HAP-1 (cell line): ENCODE measurements at regions not wholly inside any gene's neighbourhood (a gene's known extent, or its start where the extent isn't known, plus 50 kb on each side); places are given as distances from the start of the nearest gene placed in this dataset.

ENCODE experiments used
- DNase-seq, 2 experiments: peaks; one replicate each; pipeline ENCODE4 v3.0.0-alpha.2; 2016 to 2020; ENCODE audit warnings: low spot score in 2 of 2
- H3K27me3 ChIP-seq: fragments of 250-450 bp; sonication (Bioruptor Pico); 2 replicates; pipeline ENCODE4 v1.5.1; 2020; ENCODE audit warnings: low read depth, mild to moderate bottlenecking, moderate library complexity
- H3K36me3 ChIP-seq: fragments of 250-450 bp; sonication (Bioruptor Pico); replicated peaks from 2 replicates; pipeline ENCODE4 v1.5.1; 2020; ENCODE audit warnings: mild to moderate bottlenecking
- H3K4me1 ChIP-seq: fragments of 250-450 bp; sonication (Bioruptor Pico); 2 replicates; pipeline ENCODE4 v1.5.1; 2020; ENCODE audit warnings: mild to moderate bottlenecking
- H3K4me3 ChIP-seq: fragments of 250-450 bp; sonication (Bioruptor Pico); 2 replicates; pipeline ENCODE4 v1.5.1; 2020; ENCODE audit warnings: mild to moderate bottlenecking, moderate library complexity
- H3K9me3 ChIP-seq: fragments of 250-450 bp; sonication (Bioruptor Pico); 2 replicates; pipeline ENCODE4 v1.5.1; 2020; ENCODE audit warnings: mild to moderate bottlenecking, moderate library complexity
- in situ Hi-C: fragments of 300-500 bp; cut with MboI; formaldehyde crosslinking; loops from 3 replicates; pipeline ENCODE4 v1.14.3; 2020; ENCODE audit warnings: low sequenced_read_pairs, inconsistent platforms, mixed read lengths

DNA sequence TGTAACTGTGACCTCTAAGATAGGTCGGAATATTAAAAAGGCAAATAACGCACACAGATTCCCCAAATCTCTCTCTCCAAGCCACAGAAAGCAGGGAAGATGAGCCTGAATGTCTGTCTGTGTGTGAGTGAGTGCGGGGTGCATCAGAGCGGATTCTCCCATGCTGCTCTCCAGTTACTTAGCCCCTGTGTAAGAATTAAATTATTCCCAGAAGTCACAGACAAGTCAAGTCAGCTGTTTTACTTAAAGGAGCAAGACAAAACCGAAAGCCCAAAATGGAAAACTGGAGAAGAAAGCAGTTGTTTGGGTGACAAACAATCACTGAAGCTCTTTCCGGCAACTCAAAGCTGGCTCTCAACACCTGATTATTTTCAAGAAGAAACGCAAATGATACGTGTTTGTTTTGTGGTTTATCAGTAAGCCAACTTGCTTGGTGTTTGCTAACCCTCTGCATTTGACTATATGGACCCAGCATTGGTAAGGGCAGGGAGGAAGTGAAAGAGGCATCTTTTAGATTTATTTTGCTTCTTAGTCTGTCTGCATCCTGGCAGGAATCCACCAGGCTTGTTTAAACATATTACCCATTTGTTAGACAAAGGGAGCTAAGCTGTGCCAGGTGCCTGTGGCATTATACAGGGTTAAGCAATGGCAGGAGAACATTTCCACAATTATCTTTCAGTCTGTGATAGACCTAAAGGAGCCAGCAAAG lies 121.5 kb upstream of the CREB1 start:
- no peaks in the 10 kb centered on the region for H3K9me3 ChIP-seq
- H3K4me1 ChIP-seq: no peaks in the 10 kb centered on the region
- H3K27me3 ChIP-seq: no peaks in the 10 kb centered on the region
- H3K36me3 ChIP-seq: no peaks in the 10 kb centered on the region
- no peak for DNase-seq
- no peak overlapping the region for H3K4me3 ChIP-seq
- in situ Hi-C loops: no loop called here

DNA sequence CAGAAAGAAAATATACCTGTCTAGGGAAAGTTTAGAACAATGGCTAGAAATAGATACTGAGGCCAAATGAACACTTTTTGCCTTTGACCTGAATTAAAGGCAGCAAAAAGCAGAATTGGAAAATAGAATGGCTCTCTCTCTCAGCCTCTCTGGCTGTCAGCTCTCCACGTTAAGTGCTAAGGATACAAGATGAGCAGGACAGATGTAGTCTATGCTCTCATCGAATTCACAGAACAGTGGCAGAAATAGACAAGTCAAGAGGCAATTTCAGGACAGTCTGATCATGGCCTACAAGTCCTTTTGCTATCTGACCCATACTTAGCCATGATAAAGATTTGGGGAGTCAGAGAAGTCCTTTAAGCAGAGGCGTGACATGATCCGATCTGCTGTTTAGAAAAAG lies 120.2 kb upstream of the CREB1 start:
- in situ Hi-C loops: no loop called here
- no peaks in the 10 kb centered on the region for H3K4me1 ChIP-seq
- no peak for DNase-seq

DNA sequence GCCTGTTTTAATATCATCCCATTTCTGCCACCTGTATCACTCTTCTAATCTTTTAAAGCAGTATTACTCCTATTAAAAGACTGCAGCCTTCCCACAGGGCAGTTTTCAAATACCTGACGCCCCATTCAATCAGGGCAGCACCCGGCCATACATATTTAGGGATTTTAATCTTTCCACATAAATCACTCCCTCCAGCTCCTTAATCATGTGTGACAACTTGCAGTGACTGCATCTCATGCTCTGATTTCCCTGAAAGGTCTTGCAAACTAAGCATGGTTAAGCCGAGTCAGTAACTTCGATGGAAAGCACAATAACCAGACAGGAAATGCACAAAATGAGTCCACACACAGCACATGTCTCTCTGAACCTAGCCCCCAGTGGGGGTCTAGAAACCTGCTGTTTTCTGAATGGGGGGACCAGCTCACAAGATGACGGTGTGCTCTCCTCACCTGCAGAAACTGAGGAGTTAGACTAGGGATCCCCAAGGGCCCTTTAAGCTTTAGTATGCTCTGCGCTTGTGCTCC lies 116.9 kb upstream of the CREB1 start:
- Histone ChIP-seq H3K27me3 (no peaks in the 10 kb centered on the region), H3K36me3 (no peaks in the 10 kb centered on the region), H3K4me3 (no peak overlapping the region), H3K4me1 (no peaks in the 10 kb centered on the region), H3K9me3 (no peaks in the 10 kb centered on the region)
- no peak for DNase-seq
- in situ Hi-C loops: no loop called here

More for the DNA sequence above, 120.2 kb upstream of the CREB1 start:
- Histone ChIP-seq H3K9me3 (no peaks in the 10 kb centered on the region), H3K27me3 (no peaks in the 10 kb centered on the region), H3K36me3 (no peaks in the 10 kb centered on the region), H3K4me3 (no peak overlapping the region)

DNA sequence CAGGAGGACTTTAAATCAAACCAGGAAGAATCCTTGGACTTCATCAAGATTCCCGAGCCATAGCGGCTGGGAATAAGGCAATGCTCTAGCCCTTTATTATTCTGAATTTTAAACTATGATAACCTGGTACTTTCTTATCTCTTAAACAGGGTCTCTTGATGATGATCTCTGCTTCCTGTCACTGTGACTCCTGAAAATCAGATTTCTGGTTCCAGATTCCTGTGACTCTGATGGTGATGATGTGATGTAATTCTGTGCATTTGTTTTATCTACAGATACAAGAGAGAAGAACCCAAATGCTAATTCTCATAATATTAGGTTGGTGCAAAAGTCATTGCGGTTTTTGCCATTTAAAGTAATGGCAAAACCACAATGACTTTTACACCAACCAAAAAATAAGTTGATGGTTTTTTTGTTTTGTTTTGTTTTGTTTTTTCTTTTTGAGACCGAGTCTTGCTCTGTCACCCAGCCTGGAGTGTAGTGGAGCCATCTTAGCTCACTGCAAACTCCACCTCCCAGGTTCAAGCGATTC lies 116.3 kb upstream of the CREB1 start:
- in situ Hi-C loops: no loop called here
- no peak overlapping the region for H3K4me3 ChIP-seq
- no peaks in the 10 kb centered on the region for H3K36me3 ChIP-seq
- no peak for DNase-seq
- no peaks in the 10 kb centered on the region for H3K4me1 ChIP-seq
- no peaks in the 10 kb centered on the region for H3K27me3 ChIP-seq
- H3K9me3 ChIP-seq: no peaks in the 10 kb centered on the region

DNA sequence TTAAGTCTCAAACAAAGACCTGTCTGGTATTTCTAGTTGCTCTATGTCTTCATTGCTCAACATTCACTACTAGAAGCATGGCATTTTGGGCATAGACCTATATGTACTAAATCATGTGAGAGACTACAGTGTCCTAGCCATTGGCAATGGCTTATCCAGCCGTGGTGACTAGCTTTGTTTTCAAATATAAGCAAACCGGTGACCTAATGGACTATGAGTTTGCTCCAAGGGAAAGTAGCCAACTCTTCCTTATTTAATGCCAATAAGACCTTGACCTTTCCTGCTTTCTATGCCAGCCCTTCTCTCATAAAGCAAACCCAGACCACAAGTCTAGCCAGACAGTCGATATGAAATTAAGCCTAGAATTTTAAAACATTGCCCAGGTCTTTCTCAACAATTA lies 113.7 kb upstream of the CREB1 start:
- 0 out of 2 replicates have a peak, but pooled peaks cover 2% of the 10 kb centered on the region for H3K27me3 ChIP-seq
- H3K4me3 ChIP-seq: no peak overlapping the region
- DNase-seq: no peak
- no peaks in the 10 kb centered on the region for H3K4me1 ChIP-seq
- in situ Hi-C loops: no loop called here
- no peaks in the 10 kb centered on the region for H3K36me3 ChIP-seq
- no peaks in the 10 kb centered on the region for H3K9me3 ChIP-seq

DNA sequence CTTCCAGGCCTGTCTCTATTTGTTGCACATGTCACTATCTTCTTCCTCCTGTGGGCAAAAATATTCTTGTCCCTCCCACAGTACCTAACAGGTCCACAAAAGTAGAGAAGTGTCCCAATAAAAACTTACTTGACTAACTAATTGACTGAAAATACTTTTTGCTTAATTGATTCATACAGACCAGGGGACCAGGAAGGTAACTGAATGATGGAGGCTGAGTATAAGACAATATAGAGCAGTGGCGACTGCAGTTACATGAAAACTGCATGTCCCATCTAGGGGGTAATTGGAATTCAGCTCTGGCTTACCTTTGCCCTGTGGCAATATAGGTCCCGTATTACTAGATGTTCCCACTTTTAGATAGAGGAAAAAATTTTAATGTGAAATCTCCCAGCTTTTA lies 112.9 kb upstream of the CREB1 start:
- DNase-seq: no peak
- Histone ChIP-seq H3K27me3 (0 out of 2 replicates have a peak, but pooled peaks cover 2% of the 10 kb centered on the region), H3K9me3 (no peaks in the 10 kb centered on the region), H3K4me3 (no peak overlapping the region), H3K36me3 (no peaks in the 10 kb centered on the region), H3K4me1 (no peaks in the 10 kb centered on the region)
- in situ Hi-C loops: no loop called here

DNA sequence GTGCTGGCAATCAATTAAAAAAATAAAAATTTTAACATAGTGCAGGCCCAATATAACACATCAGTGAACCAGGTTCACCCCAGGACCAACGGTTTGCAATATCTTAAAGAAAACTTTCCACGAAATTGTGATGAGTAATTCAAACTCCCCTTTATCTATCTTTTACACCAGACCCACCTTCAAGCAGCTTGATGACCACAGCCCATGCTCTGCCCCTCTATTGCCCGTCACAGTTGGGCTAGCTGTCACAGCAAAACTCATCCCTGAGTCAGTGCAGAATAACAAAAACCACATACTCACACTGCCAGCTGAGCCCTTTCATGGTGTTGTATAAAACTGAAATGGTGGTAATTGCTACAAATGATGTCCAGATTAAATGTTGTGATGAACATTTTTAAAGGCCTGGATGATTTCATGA lies 112.5 kb upstream of the CREB1 start:
- Histone ChIP-seq H3K36me3 (no peaks in the 10 kb centered on the region), H3K9me3 (no peaks in the 10 kb centered on the region), H3K27me3 (0 out of 2 replicates have a peak, but pooled peaks cover 2% of the 10 kb centered on the region), H3K4me1 (no peaks in the 10 kb centered on the region), H3K4me3 (no peak overlapping the region)
- no peak for DNase-seq
- in situ Hi-C loops: no loop called here

DNA sequence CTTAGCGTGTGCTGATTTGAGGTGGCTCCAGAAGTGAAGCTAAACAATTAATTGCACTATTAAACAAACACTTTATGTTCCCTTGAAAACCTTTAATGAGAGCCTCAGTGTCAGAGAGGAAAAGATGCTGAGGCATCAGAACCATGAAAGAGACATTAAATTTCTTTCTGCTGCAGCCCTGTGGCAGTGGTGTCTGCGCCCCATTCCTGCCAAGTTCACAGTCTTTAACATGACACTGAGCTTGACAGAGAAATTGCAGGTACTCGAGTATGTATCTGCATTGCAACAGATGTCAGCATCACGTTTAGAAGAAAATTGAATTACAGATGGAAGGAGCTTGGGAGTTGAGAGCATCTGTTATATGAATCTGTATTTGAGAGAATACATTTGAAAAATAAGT lies 111.3 kb upstream of the CREB1 start:
- in situ Hi-C loops: no loop called here
- 0 out of 2 replicates have a peak, but pooled peaks cover 6% of the 10 kb centered on the region for H3K27me3 ChIP-seq
- no peak overlapping the region for H3K4me3 ChIP-seq
- no peaks in the 10 kb centered on the region for H3K4me1 ChIP-seq
- no peaks in the 10 kb centered on the region for H3K9me3 ChIP-seq
- DNase-seq: no peak
- H3K36me3 ChIP-seq: no peaks in the 10 kb centered on the region

DNA sequence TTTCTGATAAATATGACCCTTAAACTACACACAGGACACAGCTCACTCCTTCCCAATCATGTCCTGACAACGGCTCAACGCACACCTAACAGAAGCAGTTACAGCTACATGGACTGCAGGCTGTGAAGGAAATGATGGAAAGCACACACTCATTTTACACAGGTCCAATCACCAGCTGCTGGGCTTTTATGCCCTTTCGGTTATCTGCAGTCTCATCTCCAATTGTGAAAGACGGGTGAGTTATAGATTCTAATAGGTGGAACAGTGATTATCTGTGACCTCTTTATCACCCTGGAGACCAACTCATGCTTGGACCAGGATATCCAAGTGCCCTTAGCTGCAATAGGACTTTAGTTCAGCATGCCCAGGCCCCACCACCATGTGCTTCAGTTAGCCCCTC lies 110.4 kb upstream of the CREB1 start:
- DNase-seq: no peak
- no peaks in the 10 kb centered on the region for H3K9me3 ChIP-seq
- H3K27me3 ChIP-seq: 0 out of 2 replicates have a peak, but pooled peaks cover 6% of the 10 kb centered on the region
- no peaks in the 10 kb centered on the region for H3K4me1 ChIP-seq
- no peaks in the 10 kb centered on the region for H3K36me3 ChIP-seq
- in situ Hi-C loops: no loop called here
- no peak overlapping the region for H3K4me3 ChIP-seq

DNA sequence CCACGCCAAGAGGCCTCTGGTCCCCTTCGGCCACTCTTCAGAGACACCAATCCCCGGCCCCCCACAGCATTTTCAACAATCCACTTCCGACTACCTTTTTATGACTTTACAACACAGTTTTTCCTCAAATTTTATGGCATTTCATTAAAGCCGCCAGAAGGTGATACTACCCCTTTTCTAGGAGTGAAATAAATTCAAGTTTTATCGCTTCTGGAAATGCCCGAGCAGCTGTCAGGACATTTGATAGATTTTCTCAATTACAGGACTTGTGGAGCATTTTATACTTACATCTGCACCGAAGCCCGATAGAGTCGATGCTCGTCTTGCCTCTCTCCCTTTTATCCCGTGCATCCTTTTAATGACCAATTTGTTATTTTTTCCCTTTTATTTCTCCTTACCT lies 108.1 kb upstream of the CREB1 start:
- no peak for DNase-seq

DNA sequence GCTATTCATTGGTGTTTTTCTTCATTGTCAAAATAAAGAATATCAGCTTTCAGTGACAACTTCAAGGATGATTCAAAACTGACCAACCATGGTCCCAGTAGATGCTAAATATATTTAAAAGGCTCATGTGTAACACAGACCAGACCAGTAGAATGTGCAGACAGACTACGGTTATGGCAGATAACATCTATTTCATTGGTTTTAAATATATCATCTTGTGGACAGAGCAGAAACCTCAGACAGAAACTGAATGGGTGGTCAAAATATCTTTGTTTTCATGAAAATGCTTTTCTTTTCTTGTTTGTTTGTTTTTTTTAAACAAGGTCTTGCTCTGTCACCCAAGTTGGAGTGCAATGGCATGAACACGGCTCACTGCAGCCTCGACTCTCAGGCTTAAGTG lies 107.4 kb upstream of the CREB1 start:
- Histone ChIP-seq H3K4me1 (no peaks in the 10 kb centered on the region), H3K9me3 (no peaks in the 10 kb centered on the region), H3K27me3 (peaks cover 6% of the 10 kb centered on the region; the same call in 1 of the 2 replicates), H3K4me3 (no peak overlapping the region), H3K36me3 (no peaks in the 10 kb centered on the region)
- DNase-seq: no peak
- in situ Hi-C loops: no loop called here

More for the DNA sequence above, 108.1 kb upstream of the CREB1 start:
- in situ Hi-C loops: no loop called here
- H3K4me3 ChIP-seq: no peak overlapping the region
- H3K4me1 ChIP-seq: no peaks in the 10 kb centered on the region
- H3K9me3 ChIP-seq: no peaks in the 10 kb centered on the region
- H3K36me3 ChIP-seq: no peaks in the 10 kb centered on the region
- peaks cover 6% of the 10 kb centered on the region; the same call in 1 of the 2 replicates for H3K27me3 ChIP-seq

DNA sequence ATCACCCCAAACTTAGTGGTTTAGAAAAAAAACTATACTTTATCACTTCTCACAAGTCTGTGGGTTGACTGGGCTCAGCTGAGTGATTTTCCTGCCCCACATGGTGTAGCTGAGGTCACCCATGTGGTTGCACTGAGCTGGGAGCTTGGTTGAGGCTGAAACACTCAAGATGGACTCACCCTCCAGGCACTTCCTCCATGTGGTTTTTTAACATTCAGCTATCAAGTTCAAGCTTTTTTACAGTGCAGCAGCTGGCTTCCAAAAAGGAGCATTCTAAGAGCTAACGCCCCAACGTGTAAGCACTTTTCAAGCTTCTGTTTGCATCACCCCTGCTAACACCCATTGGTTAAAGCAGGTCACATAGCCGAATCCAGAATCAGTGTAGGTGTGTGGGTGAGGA lies 105.9 kb upstream of the CREB1 start:
- no peak for DNase-seq
- in situ Hi-C loops: no loop called here
- Histone ChIP-seq H3K27me3 (peaks cover 6% of the 10 kb centered on the region; the same call in 1 of the 2 replicates), H3K4me3 (no peak overlapping the region), H3K4me1 (no peaks in the 10 kb centered on the region), H3K9me3 (no peaks in the 10 kb centered on the region), H3K36me3 (no peaks in the 10 kb centered on the region)

DNA sequence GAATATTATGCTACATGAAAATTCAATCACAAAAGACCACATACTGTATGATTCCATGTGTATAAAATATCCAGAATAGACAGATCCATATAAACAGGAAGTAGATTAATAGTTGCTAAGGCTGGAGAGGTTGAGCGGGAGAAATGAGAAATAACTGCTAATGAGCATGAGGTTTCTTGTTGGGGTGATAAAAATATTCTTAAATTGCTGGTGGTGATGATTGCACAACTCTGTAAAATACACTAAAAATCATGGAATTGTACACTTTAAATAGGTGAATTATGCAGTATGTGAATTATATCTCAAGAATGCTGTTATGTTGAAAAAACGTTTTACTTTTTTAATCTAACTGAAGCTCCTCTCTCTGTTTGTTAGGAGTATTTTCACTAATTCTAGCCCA lies 101.8 kb upstream of the CREB1 start:
- no peak for DNase-seq
- no peaks in the 10 kb centered on the region for H3K9me3 ChIP-seq
- H3K4me3 ChIP-seq: no peak overlapping the region
- no peaks in the 10 kb centered on the region for H3K36me3 ChIP-seq
- H3K4me1 ChIP-seq: no peaks in the 10 kb centered on the region
- H3K27me3 ChIP-seq: peaks cover 1% of the 10 kb centered on the region; the same call in 1 of the 2 replicates
- in situ Hi-C loops: no loop called here

DNA sequence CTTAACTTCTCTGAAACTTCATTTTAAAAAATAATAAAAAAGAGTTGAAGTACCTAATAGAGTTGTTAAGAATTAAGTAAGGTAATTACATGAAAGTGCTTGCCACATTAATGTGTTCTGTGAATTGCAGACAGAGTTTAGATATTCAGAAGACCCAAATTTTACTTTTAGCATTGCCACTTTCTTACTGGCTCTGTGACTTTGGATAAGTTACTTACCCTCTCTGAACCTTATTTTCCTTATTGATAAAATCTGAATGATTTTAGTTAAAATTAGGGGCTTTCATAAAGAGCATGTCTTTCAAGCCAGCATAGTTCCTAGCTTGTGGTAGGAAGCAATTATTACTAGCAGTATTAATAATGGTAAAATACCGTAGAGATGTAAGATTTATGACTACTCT lies 101.2 kb upstream of the CREB1 start:
- in situ Hi-C loops: no loop called here
- Histone ChIP-seq H3K36me3 (no peaks in the 10 kb centered on the region), H3K4me1 (no peaks in the 10 kb centered on the region), H3K4me3 (no peak overlapping the region), H3K27me3 (no peaks in the 10 kb centered on the region; the same call in 1 of the 2 replicates), H3K9me3 (no peaks in the 10 kb centered on the region)
- no peak for DNase-seq
